ENCODE measurements at regions not wholly inside any gene's neighbourhood (a gene's known extent, or its start where the extent isn't known, plus 50 kb on each side); places are given as distances from the start of the nearest gene placed in this dataset.

DNA sequence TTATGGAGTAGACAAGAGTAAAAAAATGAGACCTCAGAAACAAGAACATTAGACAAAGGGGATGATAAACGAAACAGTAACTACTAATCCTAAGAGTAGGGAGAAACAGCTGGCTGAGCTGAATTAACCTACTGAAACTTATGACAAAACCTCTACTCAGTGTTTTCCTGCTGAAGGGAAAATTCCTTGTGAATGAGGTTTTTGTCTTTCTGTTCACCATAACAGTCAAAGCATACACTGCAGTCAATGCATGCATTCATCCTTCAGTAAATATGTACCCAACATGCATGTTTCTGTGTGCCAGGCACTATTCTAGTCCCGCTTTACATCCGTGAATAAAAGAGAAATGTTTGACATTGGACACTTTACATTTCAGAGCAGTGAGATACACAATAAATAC is 805.6 kb upstream of the KLHL29 start:
- Histone ChIP-seq H3K4me3 (ENCODE audit: low read depth, low read length) (no peak overlapping the region), H3K36me3 (ENCODE audit: control insufficient read depth, insufficient read depth, low read length) (no peaks in the 10 kb centered on the region), H3K27me3 (ENCODE audit: control insufficient read depth, insufficient read depth, low read length) (no peaks in the 10 kb centered on the region)
- ChIA-PET CTCF (no interaction called here), POLR2A (no interaction called here)
- TF ChIP-seq, protein P1, sequence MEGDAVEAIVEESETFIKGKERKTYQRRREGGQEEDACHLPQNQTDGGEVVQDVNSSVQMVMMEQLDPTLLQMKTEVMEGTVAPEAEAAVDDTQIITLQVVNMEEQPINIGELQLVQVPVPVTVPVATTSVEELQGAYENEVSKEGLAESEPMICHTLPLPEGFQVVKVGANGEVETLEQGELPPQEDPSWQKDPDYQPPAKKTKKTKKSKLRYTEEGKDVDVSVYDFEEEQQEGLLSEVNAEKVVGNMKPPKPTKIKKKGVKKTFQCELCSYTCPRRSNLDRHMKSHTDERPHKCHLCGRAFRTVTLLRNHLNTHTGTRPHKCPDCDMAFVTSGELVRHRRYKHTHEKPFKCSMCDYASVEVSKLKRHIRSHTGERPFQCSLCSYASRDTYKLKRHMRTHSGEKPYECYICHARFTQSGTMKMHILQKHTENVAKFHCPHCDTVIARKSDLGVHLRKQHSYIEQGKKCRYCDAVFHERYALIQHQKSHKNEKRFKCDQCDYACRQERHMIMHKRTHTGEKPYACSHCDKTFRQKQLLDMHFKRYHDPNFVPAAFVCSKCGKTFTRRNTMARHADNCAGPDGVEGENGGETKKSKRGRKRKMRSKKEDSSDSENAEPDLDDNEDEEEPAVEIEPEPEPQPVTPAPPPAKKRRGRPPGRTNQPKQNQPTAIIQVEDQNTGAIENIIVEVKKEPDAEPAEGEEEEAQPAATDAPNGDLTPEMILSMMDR (IDR thresholded peaks at IDR 0.05; ENCODE audit: insufficient read depth, low read depth, low read length): no peak
- no peak for DNase-seq (ENCODE audit: low read depth)

DNA sequence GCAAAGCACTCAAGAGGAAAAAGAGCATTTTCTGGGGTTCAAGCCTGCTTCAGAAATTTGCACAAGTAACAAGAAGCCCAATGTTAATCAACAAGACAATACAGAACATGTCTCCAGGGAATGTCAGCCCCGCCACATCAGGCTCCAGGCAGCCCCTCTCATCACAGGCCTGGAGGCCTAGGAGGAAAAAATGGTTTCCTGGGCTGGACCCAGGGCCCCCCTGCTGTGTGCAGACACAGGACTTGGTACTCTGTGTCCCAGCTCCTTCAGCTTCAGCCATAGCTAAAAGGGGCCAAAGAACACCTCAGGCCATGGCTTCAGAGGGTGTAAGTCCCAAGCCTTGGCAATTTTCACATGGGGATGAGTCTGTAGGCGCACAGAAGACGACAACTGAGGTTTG is 802.9 kb upstream of the KLHL29 start:
- POLR2A ChIA-PET: no interaction called here
- DNase-seq (ENCODE audit: low read depth): no peak
- Histone ChIP-seq H3K36me3 (ENCODE audit: control insufficient read depth, insufficient read depth, low read length) (no peaks in the 10 kb centered on the region), H3K4me3 (ENCODE audit: low read depth, low read length) (no peak overlapping the region), H3K27me3 (ENCODE audit: control insufficient read depth, insufficient read depth, low read length) (no peaks in the 10 kb centered on the region)
- CTCF ChIA-PET: no interaction called here
- TF ChIP-seq, protein P1 (IDR thresholded peaks at IDR 0.05; ENCODE audit: insufficient read depth, low read depth, low read length): no peak

DNA sequence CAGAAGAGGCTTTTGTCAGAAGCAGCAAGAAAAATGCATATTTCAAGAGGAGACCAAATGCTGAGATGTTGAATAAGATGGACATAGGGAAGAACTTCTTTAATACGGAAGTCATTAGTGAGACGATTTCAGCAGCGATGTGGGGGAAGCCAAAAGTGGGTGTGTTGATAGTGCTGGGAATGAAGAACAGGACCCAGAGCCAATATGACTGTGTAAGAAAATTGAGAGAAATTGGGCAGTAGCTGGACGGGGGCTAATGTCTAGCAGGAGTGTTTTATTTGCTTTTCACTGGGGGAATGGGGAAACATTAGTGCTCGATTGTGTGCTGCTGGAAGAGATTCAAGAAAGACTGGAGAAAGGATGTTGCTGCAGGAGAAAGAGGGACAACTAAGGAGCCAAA is 788.7 kb upstream of the KLHL29 start:
- ChIA-PET POLR2A (no interaction called here), CTCF (no interaction called here)
- no peaks in the 10 kb centered on the region for H3K36me3 ChIP-seq (ENCODE audit: control insufficient read depth, insufficient read depth, low read length)
- H3K27me3 ChIP-seq (ENCODE audit: control insufficient read depth, insufficient read depth, low read length): no peaks in the 10 kb centered on the region
- H3K4me3 ChIP-seq (ENCODE audit: low read depth, low read length): no peak overlapping the region
- no peak for DNase-seq (ENCODE audit: low read depth)
- TF ChIP-seq, protein P1 (IDR thresholded peaks at IDR 0.05; ENCODE audit: insufficient read depth, low read depth, low read length): no peak

DNA sequence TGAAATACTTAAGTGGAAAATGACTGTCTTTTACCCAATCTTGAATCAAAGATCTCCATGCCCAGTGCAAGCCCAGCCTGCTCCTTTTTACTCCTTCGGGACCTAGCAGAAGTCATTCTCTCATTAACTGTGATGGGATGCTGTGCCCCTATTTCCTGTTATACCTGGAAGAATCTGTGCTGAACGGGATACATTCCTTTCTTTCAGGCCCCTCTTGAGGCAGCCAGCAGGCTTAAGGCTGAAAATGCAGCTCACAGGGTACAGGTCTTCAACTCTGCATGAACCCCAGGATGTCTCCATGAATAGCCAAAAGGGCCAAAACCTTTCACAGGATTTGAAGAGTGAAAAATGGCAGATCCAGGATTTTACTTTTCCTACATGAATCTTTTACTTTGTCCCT is 784.8 kb upstream of the KLHL29 start:
- CTCF ChIA-PET: no interaction called here
- no peaks in the 10 kb centered on the region for H3K27me3 ChIP-seq (ENCODE audit: control insufficient read depth, insufficient read depth, low read length)
- TF ChIP-seq, protein P1 (IDR thresholded peaks at IDR 0.05; ENCODE audit: insufficient read depth, low read depth, low read length): no peak
- DNase-seq (ENCODE audit: low read depth): no peak
- POLR2A ChIA-PET: no interaction called here
- H3K4me3 ChIP-seq (ENCODE audit: low read depth, low read length): no peak overlapping the region
- no peaks in the 10 kb centered on the region for H3K36me3 ChIP-seq (ENCODE audit: control insufficient read depth, insufficient read depth, low read length)

DNA sequence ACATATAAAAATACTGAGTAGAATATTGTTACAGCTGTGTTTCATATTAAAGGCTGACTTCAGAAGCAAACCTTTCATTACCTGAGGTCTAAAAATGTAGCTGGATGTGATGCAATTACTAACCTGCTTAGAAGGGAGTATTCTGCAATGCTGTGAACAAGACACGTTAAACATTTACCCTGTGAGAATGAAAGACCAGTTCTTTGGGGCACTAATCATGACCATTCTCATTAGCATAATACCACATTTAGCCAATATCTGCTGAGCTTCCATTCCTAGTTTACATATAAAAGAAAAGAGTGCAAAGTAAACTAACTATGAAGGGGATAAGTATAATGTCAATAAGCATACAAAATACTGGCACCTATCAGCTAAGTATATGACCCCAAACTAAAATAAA is 784.0 kb upstream of the KLHL29 start:
- H3K4me3 ChIP-seq (ENCODE audit: low read depth, low read length): no peak overlapping the region
- CTCF ChIA-PET: no interaction called here
- H3K36me3 ChIP-seq (ENCODE audit: control insufficient read depth, insufficient read depth, low read length): no peaks in the 10 kb centered on the region
- TF ChIP-seq, protein P1 (IDR thresholded peaks at IDR 0.05; ENCODE audit: insufficient read depth, low read depth, low read length): no peak
- no peaks in the 10 kb centered on the region for H3K27me3 ChIP-seq (ENCODE audit: control insufficient read depth, insufficient read depth, low read length)
- DNase-seq (ENCODE audit: low read depth): no peak
- POLR2A ChIA-PET: no interaction called here

Data from BJ (cell line).